Ishikawa (cell line): ENCODE measurements at regions not wholly inside any gene's neighbourhood (a gene's known extent, or its start where the extent isn't known, plus 50 kb on each side); places are given as distances from the start of the nearest gene placed in this dataset.

Experiments used
- CEBPB ChIP-seq: IDR thresholded peaks from 2 replicates; pipeline ENCODE4 v1.6.1; 2012
- EP300 ChIP-seq: IDR thresholded peaks from 2 replicates; pipeline ENCODE4 v1.6.1; 2012; ENCODE audit warnings: borderline replicate concordance
- RAD21 ChIP-seq: IDR thresholded peaks from 2 replicates; pipeline ENCODE4 v1.6.1; 2012; ENCODE audit warnings: low read depth
- TEAD4 ChIP-seq: IDR thresholded peaks from 2 replicates; pipeline ENCODE4 v1.6.1; 2012
- TF ChIP-seq, protein P1 (sequence below): IDR thresholded peaks from 2 replicates; pipeline ENCODE4 v1.6.1; 2012; ENCODE audit warnings: low read depth, mild to moderate bottlenecking

DNA sequence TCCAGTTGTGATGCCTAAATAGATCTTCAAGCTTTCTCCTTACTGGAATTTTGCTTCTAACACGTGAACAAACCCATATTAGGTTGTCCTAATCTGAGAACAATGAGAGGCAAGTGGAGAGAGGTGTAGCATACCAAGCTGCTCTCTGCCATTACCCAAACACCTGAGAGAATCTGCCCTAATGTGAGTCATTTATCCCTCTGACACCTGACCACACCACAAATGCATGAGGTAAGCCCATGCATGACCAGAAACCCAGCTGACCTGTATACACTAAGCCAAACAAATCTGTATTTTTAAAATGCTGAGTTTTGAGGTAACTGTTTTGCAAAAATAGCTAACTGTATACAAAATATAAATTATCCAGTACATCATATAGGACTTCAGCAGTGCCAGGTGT, 1458.1 kb upstream of the B3GALT2 start:
- TF ChIP-seq EP300 (no peak), TEAD4 (no peak), RAD21 (no peak), CEBPB (no peak)
- TF ChIP-seq, protein P1, sequence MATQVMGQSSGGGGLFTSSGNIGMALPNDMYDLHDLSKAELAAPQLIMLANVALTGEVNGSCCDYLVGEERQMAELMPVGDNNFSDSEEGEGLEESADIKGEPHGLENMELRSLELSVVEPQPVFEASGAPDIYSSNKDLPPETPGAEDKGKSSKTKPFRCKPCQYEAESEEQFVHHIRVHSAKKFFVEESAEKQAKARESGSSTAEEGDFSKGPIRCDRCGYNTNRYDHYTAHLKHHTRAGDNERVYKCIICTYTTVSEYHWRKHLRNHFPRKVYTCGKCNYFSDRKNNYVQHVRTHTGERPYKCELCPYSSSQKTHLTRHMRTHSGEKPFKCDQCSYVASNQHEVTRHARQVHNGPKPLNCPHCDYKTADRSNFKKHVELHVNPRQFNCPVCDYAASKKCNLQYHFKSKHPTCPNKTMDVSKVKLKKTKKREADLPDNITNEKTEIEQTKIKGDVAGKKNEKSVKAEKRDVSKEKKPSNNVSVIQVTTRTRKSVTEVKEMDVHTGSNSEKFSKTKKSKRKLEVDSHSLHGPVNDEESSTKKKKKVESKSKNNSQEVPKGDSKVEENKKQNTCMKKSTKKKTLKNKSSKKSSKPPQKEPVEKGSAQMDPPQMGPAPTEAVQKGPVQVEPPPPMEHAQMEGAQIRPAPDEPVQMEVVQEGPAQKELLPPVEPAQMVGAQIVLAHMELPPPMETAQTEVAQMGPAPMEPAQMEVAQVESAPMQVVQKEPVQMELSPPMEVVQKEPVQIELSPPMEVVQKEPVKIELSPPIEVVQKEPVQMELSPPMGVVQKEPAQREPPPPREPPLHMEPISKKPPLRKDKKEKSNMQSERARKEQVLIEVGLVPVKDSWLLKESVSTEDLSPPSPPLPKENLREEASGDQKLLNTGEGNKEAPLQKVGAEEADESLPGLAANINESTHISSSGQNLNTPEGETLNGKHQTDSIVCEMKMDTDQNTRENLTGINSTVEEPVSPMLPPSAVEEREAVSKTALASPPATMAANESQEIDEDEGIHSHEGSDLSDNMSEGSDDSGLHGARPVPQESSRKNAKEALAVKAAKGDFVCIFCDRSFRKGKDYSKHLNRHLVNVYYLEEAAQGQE = no peak
